SK-N-SH (cell line): ENCODE measurements at regions not wholly inside any gene's neighbourhood (a gene's known extent, or its start where the extent isn't known, plus 50 kb on each side); places are given as distances from the start of the nearest gene placed in this dataset.

Source experiments
- CTCF ChIA-PET: fragments of 300-600, 350-600 bp; formaldehyde crosslinking; extraction: SDS; loops from one replicate; lab custom pipeline; 2021; lab: Yijun Ruan, JAX
- POLR2A ChIA-PET: fragments of 350-600 bp; sonication (Branson Sonifier 250); formaldehyde crosslinking; extraction: SDS; loops from one replicate; lab custom pipeline; 2020; ENCODE audit warnings: antibody characterized with exemption, inconsistent platforms; lab: Yijun Ruan, JAX
- DNase-seq: peaks from one replicate; pipeline ENCODE4 v3.0.0; 2012
- H2AFZ ChIP-seq: fragments of 200-600 bp; sonication (generic); 2 replicates; pipeline ENCODE4 v1.8.1; 2016; ENCODE audit warnings: antibody characterized with exemption, mild to moderate bottlenecking, low read depth
- H3F3A ChIP-seq: fragments of 200-600 bp; sonication (generic); replicated peaks from 2 replicates; pipeline ENCODE3; 2016; ENCODE audit warnings: antibody characterized with exemption, mild to moderate bottlenecking; ENCODE audit not compliant: insufficient read depth
- H3K27ac ChIP-seq, 2 experiments: fragments of 200-500 bp in 1 of 2; fragments of 200-600 bp in 1 of 2; sonication (Bioruptor generic) in 1 of 2; sonication (generic), shearing (Covaris generic) in 1 of 2; 2 replicates each; pipeline versions ENCODE4 v1.5.1 to v1.6.1; 2014 to 2016; ENCODE audit warnings: low read depth in 2 of 2, inconsistent platforms in 1 of 2, low read length in 1 of 2, mild to moderate bottlenecking in 1 of 2, mixed read lengths in 1 of 2
- H3K27me3 ChIP-seq: fragments of 200-600 bp; sonication (generic), shearing (Covaris generic); 2 replicates; pipeline ENCODE4 v1.6.1; 2016; ENCODE audit warnings: mixed run types; ENCODE audit not compliant: insufficient read depth
- H3K36me3 ChIP-seq, 2 experiments: fragments of 200-500 bp in 1 of 2; fragments of 200-600 bp in 1 of 2; sonication (Bioruptor generic) in 1 of 2; sonication (generic) in 1 of 2; replicated peaks in 1 of 2; 2 replicates each; pipeline versions ENCODE3 to v1.5.1; 2014 to 2016; ENCODE audit warnings: low read length in 1 of 2, mild to moderate bottlenecking in 1 of 2; ENCODE audit not compliant: insufficient read depth in 2 of 2, control insufficient read depth in 1 of 2
- H3K4me1 ChIP-seq, 2 experiments: fragments of 200-500 bp in 1 of 2; fragments of 200-600 bp in 1 of 2; sonication (Bioruptor generic) in 1 of 2; sonication (generic), shearing (Covaris generic) in 1 of 2; 2 replicates each; pipeline versions ENCODE4 v1.5.1 to v1.6.1; 2014 to 2016; ENCODE audit warnings: low read depth in 1 of 2, low read length in 1 of 2, mixed run types in 1 of 2; ENCODE audit not compliant: insufficient read depth in 2 of 2, control insufficient read depth in 1 of 2
- H3K4me2 ChIP-seq: fragments of 200-600 bp; sonication (generic), shearing (Covaris generic); 2 replicates; pipeline ENCODE4 v1.6.1; 2017; ENCODE audit warnings: mixed run types
- H3K4me3 ChIP-seq, 2 experiments: fragments of 200-500 bp in 1 of 2; fragments of 200-600 bp in 1 of 2; sonication (Bioruptor generic) in 1 of 2; sonication (generic), shearing (Covaris generic) in 1 of 2; 2 replicates each; pipeline versions ENCODE4 v1.5.1 to v1.8.1; 2014 to 2016; ENCODE audit warnings: low read depth in 2 of 2, inconsistent platforms in 1 of 2, low read length in 1 of 2, mild to moderate bottlenecking in 1 of 2, mixed read lengths in 1 of 2, moderate library complexity in 1 of 2
- H3K79me2 ChIP-seq: fragments of 200-600 bp; sonication (generic); 2 replicates; pipeline ENCODE4 v1.8.1; 2017; ENCODE audit warnings: mild to moderate bottlenecking; ENCODE audit not compliant: insufficient read depth
- H3K9ac ChIP-seq: fragments of 200-600 bp; sonication (generic); 2 replicates; pipeline ENCODE4 v1.6.1; 2017; ENCODE audit warnings: mixed run types
- H3K9me2 ChIP-seq: fragments of 200-600 bp; sonication (generic); 2 replicates; pipeline ENCODE4 v1.6.1; 2017; ENCODE audit warnings: mixed run types
- H3K9me3 ChIP-seq: fragments of 200-600 bp; sonication (generic); 2 replicates; pipeline ENCODE4 v1.6.1; 2017; ENCODE audit warnings: mixed run types, mild to moderate bottlenecking, moderate library complexity
- H4K20me1 ChIP-seq: fragments of 200-600 bp; sonication (generic); 2 replicates; pipeline ENCODE4 v1.6.1; 2017; ENCODE audit warnings: mild to moderate bottlenecking, mixed run types; ENCODE audit not compliant: insufficient read depth
- CHD2 ChIP-seq: fragments of 150-350 bp; IDR thresholded peaks from 2 replicates; pipeline ENCODE4 v1.6.1; 2018; ENCODE audit warnings: low read length; ENCODE audit not compliant: partially characterized antibody
- CTCF ChIP-seq: fragments of 200-600 bp; sonication (generic); IDR thresholded peaks from 2 replicates; pipeline ENCODE4 v1.6.1; 2017; ENCODE audit warnings: antibody characterized with exemption, mild to moderate bottlenecking, moderate library complexity
- EP300 ChIP-seq, 2 experiments: IDR thresholded peaks; 2 replicates each; pipeline versions ENCODE4 v1.4.0 to v1.6.1; 2012; ENCODE audit warnings: borderline replicate concordance in 1 of 2, low read depth in 1 of 2, low read length in 1 of 2
- FOSL2 ChIP-seq: IDR thresholded peaks from 2 replicates; pipeline ENCODE4 v1.4.0; 2012; ENCODE audit warnings: low read depth, mild to moderate bottlenecking, moderate library complexity, borderline replicate concordance
- FOXJ3 ChIP-seq: sonication (generic); formaldehyde crosslinking; IDR thresholded peaks from 2 replicates; pipeline ENCODE4 v1.5.1; 2020; ENCODE audit warnings: mild to moderate bottlenecking, missing genetic modification reagents
- FOXM1 ChIP-seq: IDR thresholded peaks from 2 replicates; pipeline ENCODE4 v1.4.0; 2012; ENCODE audit warnings: low read depth, mild to moderate bottlenecking
- JUND ChIP-seq: IDR thresholded peaks from 2 replicates; pipeline ENCODE4 v1.4.0; 2012
- MXI1 ChIP-seq: IDR thresholded peaks from 2 replicates; pipeline ENCODE4 v1.6.1; 2012; ENCODE audit warnings: mild to moderate bottlenecking, low read depth, low read length, improper control_type of control experiment
- NFIC ChIP-seq: IDR thresholded peaks from 2 replicates; pipeline ENCODE4 v1.4.0; 2012; ENCODE audit warnings: borderline replicate concordance
- REST ChIP-seq: IDR thresholded peaks from 2 replicates; pipeline ENCODE4 v1.6.1; 2012; ENCODE audit warnings: mild to moderate bottlenecking, low read depth, low read length, moderate library complexity
- SIN3A ChIP-seq: IDR thresholded peaks from 2 replicates; pipeline ENCODE4 v1.6.1; 2012; ENCODE audit warnings: low read depth, mild to moderate bottlenecking, low read length, moderate library complexity, borderline replicate concordance
- TCF12 ChIP-seq: IDR thresholded peaks from 2 replicates; pipeline ENCODE4 v1.4.0; 2012
- TEAD4 ChIP-seq: IDR thresholded peaks from 2 replicates; pipeline ENCODE4 v1.4.0; 2012; ENCODE audit warnings: mild to moderate bottlenecking, borderline replicate concordance; ENCODE audit not compliant: insufficient read depth
- USF2 ChIP-seq: fragments of 150-350 bp; IDR thresholded peaks from 2 replicates; pipeline ENCODE4 v1.6.1; 2017; ENCODE audit warnings: antibody characterized with exemption, low read length, low read depth, borderline replicate concordance
- ZBTB33 ChIP-seq: IDR thresholded peaks from 2 replicates; pipeline ENCODE4 v1.4.0; 2012; ENCODE audit warnings: low read depth, borderline replicate concordance
- WGBS: methylation state at CpG from one replicate; pipeline ENCODE4 v1.1.6; 2017; ENCODE audit warnings: low lambda C conversion rate; 5-methylcytosine and 5-hydroxymethylcytosine counted together

GRCh38 chr1:229086091-229086490 is 184.8 kb upstream of the RAB4A start:
- Histone ChIP-seq H3K4me3 (no peak overlapping the region), H3K9me3 (0 out of 2 replicates have a peak, but pooled peaks cover 4% of the 10 kb centered on the region), H2AFZ (no peak overlapping the region), H3K4me2 (no peak overlapping the region; the same call in 1 of the 2 replicates), H3K79me2 (no peaks in the 10 kb centered on the region), H3K9me2 (no peaks in the 10 kb centered on the region), H3K27ac (no peak overlapping the region), H3K36me3 (no peaks in the 10 kb centered on the region), H3F3A (no peaks in the 10 kb centered on the region), H3K9ac (no peak overlapping the region), H4K20me1 (no peaks in the 10 kb centered on the region), H3K4me1 (no peaks in the 10 kb centered on the region; a peak in 1 of 4 replicates), H3K27me3 (no peaks in the 10 kb centered on the region)
- ChIA-PET POLR2A (no interaction called here), CTCF (no interaction called here)
- no peak for TF ChIP-seq FOSL2
- no peak for TF ChIP-seq FOXJ3 (CRISPR knock-in tag)
- no peak for TF ChIP-seq TEAD4
- no peak for TF ChIP-seq MXI1
- DNase-seq: no peak

GRCh38 chr1:229086686-229087085 is 184.2 kb upstream of the RAB4A start:
- POLR2A ChIA-PET: no interaction called here
- H3K4me1 ChIP-seq: no peaks in the 10 kb centered on the region; a peak in 1 of 4 replicates
- no peaks in the 10 kb centered on the region for H3K27me3 ChIP-seq
- no peaks in the 10 kb centered on the region for H3K79me2 ChIP-seq
- no peak for TF ChIP-seq FOXM1
- no peak for TF ChIP-seq CHD2
- TF ChIP-seq JUND: no peak
- no peak overlapping the region for H3K4me3 ChIP-seq
- 83% methylated on average over 1 of the region's 1 CpG for WGBS
- no peak overlapping the region for H3K27ac ChIP-seq
- no peak for DNase-seq
- no peak overlapping the region for H3K9ac ChIP-seq
- no peaks in the 10 kb centered on the region for H4K20me1 ChIP-seq
- CTCF ChIA-PET: no interaction called here
- no peak overlapping the region for H2AFZ ChIP-seq
- H3K9me3 ChIP-seq: 0 out of 2 replicates have a peak, but pooled peaks cover 4% of the 10 kb centered on the region
- H3K4me2 ChIP-seq: no peak overlapping the region
- H3K9me2 ChIP-seq: no peaks in the 10 kb centered on the region
- no peaks in the 10 kb centered on the region for H3K36me3 ChIP-seq
- no peaks in the 10 kb centered on the region for H3F3A ChIP-seq

- H4K20me1 ChIP-seq: no peaks in the 10 kb centered on the region
- TF ChIP-seq TCF12 (no peak), NFIC (no peak), CTCF (no peak), REST (no peak), USF2 (no peak), SIN3A (no peak), EP300 (IDR thresholded peaks at IDR 0.05; ENCODE audit: borderline replicate concordance in 1 of 2, low read depth in 1 of 2, low read length in 1 of 2) (no peak), ZBTB33 (no peak)
Observed at GRCh38 chr1:229087339-229087738, 183.6 kb upstream of the RAB4A start.

More at GRCh38 chr1:229087339-229087738, 183.6 kb upstream of the RAB4A start:
- no peaks in the 10 kb centered on the region for H3K27me3 ChIP-seq
- DNase-seq: no peak
- H3K79me2 ChIP-seq: no peaks in the 10 kb centered on the region
- no peaks in the 10 kb centered on the region for H3K36me3 ChIP-seq
- no peak overlapping the region for H3K4me3 ChIP-seq
- no peak overlapping the region for H3K4me2 ChIP-seq
- H3K9ac ChIP-seq: no peak overlapping the region
- H3K9me3 ChIP-seq: 0 out of 2 replicates have a peak, but pooled peaks cover 4% of the 10 kb centered on the region
- no peak overlapping the region for H3K27ac ChIP-seq
- no peak overlapping the region for H2AFZ ChIP-seq
- WGBS: 93% methylated on average over 4 of the region's 5 CpGs
- H3F3A ChIP-seq: no peaks in the 10 kb centered on the region
- ChIA-PET POLR2A (no interaction called here), CTCF (no interaction called here)
- H3K9me2 ChIP-seq: no peaks in the 10 kb centered on the region
- no peaks in the 10 kb centered on the region; a peak in 1 of 4 replicates for H3K4me1 ChIP-seq
